Fibroblast of skin of right quadriceps (primary cell): ENCODE measurements at regions not wholly inside any gene's neighbourhood (a gene's known extent, or its start where the extent isn't known, plus 50 kb on each side); places are given as distances from the start of the nearest gene placed in this dataset.
A peak's percentile ranks its signal among the peaks of the same experiment; 100 is the strongest.

ENCODE experiments used
- DNase-seq: peaks from one replicate; pipeline ENCODE4 v3.0.0-alpha.2; 2013

DNA sequence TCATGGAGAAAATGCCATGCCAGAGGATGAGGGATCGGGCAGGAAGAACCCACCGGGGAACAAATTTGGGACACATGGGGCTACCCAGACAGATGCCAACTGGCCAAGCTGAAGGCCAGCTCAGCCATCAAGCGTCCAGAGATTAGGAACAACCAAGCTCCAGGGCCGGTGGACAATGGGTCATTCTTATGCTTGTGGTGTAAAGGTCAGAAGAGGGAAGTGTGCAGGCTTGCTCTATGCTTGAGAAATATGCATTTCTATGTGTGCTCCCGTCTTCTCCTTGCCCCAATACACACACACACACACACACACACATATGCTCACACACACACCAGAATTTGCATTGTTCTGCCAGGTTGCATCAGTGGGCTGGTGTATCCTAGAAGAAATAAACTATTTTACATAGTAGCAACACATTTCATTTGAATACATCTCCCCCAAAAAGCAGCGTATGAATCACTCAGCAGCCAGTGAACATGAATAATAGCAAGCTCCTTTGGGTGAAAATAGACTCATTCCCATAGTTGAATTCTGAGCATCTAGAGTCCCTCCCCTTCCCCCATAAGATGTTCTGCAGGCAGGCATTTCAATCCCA is 201.9 kb upstream of the PPARGC1A start:
- peak; percentile 79 for DNase-seq

DNA sequence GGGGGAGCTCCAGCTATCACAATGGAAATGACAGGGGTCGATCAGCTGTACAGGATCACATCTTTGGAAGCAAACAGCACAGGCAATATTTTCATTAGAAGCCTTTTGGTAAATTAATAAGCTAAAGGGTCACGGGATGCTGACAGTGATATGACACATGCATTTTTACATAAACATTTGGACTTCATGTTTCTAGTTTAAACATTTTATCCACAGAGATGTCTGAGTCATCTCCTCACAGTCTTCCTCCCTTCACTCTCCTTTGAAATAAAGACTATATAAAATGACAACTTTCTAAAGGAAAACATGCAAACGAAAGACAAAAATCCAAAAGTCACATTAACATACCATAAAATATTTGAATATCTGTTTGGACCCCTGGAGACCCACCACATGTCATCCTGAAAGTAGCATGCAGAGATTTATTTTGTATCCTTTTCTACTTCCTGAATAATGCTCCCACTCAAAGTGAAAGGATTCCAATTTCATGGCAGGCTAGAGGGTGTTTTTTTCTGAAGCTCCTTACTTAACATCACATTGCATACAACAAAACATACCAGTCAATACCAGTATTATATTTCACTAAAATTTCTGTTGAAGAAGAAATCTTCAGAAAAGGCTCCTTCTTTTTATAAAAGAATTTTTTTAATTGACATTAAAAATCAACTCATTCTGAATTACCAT is 200.1 kb upstream of the PPARGC1A start:
- DNase-seq: peak; percentile 84

DNA sequence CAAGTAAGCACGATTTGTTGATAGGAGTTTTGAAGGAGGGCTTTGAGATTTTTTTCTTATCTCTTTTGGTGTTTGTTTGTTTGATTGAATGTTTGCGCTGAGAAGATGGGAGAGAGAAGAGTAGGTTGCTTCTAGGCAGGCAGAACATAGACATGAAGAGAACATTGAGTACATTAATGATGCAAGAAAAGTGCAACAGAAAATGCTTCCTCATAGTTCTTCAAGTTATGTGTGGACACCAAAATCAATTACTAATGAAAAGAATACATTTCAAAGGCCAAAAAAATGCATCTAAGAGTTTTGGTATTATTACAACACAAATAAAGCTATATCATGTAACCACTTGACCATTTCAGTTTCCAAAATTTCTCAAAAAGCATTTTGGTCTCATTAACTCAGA is 191.0 kb upstream of the PPARGC1A start:
- no peak for DNase-seq

DNA sequence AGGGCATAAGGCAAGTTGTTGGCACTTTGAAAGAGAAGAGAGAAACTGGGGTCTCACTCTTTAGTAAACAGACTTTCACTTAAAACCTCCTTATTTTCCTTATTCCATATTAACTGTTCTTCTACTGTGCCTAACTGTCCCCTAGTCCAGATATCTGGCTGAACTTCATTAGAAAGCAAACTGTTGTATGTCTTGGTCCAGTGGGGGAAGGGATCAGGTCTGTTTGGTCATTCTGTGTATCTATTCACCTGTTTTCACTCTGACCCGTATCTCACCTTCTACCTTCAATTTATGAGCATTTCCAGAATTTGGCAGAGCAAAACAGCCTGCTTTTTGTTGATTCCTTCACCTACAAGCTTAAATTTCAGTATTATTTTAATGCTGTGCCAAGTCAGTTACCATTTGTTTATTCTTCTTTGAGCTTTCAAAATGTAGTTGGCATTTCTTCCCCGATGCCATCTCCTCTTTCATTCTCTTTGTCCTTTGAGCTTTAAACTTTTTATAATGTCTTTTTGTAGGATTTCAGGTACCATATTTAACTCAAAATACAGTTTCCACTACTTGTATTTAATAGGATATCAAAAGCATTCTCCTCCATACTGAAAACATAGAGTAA is 188.6 kb upstream of the PPARGC1A start:
- no peak for DNase-seq

DNA sequence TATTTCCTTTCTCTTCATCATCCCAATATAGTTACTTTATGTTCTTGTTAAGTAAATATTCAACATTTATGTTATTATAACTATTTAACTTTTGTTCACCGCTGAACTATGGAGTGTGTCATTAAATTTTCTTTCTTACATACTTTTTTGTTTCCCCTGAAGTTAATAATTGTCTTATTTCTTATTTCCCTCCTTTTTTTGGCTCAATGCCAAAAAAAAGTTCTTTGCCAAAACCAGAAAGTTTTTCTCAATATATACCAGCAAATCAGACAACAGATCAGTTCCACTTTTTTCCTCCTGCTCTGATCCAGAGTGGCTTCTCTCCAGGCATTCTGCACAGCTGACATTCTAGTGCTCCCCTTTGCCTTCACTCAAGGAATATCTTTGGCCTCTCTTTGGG is 187.0 kb upstream of the PPARGC1A start:
- DNase-seq: no peak

DNA sequence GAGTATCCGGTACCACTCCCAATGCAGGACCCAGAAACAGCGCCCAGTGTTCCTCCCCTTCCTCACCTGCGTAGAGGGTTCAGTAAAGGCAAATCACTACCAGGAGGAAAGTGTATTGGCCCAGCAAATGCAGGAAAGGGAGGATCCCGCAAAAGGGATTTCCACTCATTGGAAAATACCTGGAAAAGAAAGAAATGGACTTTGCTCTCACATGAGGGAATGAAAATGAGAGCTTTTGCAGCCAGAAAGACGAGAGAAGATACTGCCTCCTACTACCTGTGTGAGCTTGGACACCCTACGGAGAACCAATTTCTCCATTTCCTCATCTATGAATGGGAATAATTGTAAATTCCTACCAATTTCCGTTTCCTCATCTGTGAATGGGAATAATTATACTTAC is 184.1 kb upstream of the PPARGC1A start:
- DNase-seq: no peak

DNA sequence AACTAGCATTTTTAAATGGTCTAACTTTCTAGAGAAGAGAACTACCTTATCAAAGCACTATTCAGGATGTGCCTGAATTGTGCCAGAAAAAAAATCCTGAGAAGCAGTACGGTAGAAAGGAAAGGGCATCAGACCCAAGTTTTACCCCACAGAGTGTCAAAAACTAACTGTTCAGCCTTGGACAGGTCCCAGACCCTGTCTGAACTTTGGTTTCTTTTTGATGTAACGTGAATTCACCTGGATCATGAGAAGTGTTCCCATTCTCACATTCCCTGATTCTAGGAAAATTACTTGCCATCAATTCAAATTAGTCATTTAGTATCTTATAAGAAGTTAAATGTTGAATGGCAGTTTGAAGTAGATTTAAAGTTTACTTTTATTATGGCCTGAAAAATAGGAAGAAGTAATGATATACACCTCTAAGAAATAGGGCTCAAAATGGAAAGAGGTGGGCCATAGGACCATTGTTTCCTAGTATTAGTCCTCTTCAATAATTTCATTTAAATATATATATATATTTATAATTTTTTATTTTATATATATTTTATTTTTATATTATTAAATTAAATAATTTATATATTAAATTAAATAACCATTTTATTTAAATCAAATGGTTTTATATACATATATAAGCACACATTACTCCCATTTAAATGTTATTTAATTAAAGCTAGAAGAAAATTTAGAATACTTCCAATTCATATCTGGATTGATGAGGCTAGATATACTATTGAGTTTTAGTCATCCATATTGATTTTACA is 181.9 kb upstream of the PPARGC1A start:
- DNase-seq: no peak

DNA sequence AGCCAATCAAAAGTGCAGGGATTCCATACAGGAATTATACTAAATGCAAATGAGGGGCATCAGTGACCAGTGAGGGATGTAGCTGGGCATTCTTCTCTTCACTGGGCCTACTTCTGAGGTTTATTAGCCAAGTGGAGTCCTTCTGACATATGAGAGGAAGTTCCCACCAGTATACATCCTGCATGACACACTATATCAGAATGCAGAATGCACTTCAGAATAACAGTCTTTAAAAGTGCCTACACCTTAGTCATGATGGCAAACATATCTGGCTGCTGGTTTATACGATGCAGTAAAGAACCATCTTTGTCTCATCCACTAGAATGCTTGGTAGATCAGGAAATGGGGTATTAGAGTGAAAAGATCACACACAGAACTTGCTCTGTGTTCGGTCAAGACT is 180.3 kb upstream of the PPARGC1A start:
- DNase-seq: peak; percentile 84

DNA sequence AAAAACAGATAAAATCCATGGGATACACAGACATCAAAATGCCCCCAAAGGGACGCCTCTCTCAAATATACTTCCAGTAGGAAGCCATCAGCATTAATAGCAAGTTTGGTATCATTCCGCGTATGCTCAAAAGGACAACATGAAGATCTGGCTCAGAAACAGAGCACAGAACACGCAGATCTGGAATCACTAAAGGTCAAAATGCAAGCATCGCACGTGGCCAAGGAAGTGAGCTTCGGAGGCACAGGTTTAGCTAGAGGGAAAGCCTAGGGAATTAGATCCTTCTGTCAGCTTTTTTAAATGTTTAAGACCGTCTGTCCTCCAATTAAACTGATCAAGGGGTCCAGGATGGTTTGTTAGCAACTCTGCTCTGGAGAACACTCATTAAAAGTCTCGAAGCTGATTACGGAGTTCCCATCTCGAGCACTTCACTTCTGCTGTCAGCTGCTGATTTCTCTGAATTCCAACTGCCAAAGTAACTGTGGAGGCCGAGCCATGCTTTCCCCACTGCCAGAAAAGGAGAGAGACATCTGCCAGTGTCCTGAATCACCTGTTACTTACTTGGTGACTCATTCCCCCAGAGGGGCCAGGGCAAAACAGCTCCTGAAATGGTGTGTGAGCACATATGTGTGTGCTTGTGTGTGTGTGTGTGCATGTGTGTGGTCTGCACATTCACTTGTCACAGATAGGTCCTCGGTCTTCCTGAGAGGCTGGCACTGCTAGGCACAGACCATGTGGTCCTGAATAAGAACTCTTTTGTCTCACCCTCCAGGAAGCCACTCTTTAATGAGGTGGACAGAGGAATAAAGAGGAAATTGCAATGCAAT is 177.7 kb upstream of the PPARGC1A start:
- peak; percentile 75 for DNase-seq

DNA sequence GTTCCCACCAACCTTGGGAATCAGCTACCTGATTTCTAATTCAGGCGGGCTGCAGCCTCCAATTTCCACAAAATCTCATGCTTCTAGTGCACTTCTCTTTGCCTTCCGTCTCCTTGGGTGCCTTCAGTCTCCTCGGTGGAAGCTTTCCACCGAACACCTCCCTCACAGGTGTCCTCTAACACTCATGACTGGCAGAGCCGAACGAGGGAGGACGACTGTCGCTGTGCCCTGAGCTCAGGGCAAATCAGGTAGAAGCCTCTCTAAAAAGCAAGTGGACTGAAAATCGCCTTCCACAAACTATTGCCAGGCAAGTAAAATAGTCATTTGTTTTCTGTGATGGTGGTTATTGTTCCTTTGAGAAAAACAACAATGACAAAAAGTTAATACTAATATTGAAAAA is 176.1 kb upstream of the PPARGC1A start:
- DNase-seq: no peak

DNA sequence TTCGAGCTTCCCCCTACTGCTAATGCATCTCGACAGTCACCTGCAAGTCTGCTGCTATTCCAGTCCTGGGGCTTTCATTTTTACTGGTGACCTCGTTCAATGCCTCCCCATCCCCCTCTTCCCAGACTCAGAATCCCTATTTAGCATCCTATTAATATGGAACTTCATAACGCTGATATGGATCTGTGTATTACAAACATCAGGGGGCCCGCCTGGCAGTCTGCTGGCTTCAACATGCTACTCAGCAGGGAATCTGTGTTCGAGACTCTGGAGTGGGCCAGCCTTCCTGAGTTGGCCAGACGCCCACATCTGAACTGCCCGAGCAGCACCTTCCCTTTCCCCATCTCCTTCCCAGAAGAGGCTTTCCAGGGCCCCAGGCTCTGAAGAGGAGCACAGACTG is 173.9 kb upstream of the PPARGC1A start:
- no peak for DNase-seq

DNA sequence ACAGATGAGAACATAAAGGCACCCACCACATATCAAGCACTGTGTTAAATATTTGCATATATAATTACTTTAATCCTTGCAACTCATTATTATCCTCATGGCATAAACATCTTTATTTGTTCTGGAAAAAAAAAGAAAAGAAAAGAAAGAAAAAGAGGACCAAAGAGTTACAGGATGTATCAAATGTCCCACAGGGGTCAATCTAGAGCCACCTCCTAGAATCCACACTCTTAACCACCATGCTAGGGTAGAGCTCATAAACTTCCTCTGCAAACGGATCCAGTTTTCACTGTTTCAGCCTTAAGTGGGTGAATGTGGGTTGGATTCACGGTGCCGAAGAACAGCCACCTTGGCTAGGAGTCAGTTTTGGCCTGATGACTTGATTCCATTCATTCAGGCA is 171.1 kb upstream of the PPARGC1A start:
- DNase-seq: no peak

DNA sequence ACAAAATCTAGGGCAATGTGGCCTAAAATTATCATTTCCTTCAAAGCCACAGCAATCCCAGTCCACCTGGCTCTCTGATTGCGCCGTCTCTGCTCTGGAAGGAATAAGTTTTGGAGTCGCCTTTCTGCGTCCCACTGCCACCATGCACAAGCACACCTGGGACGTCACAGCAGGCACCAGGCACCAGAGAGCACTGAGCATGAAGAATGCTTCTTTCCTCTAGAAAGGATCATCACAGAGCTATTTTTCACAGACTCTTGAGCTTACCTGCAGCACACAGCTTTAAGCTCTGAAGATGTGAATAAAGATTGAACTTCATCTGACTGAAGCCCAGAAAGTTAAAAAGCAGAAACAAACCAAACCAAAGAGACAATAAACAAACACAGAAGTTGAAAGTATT is 170.0 kb upstream of the PPARGC1A start:
- DNase-seq: no peak

DNA sequence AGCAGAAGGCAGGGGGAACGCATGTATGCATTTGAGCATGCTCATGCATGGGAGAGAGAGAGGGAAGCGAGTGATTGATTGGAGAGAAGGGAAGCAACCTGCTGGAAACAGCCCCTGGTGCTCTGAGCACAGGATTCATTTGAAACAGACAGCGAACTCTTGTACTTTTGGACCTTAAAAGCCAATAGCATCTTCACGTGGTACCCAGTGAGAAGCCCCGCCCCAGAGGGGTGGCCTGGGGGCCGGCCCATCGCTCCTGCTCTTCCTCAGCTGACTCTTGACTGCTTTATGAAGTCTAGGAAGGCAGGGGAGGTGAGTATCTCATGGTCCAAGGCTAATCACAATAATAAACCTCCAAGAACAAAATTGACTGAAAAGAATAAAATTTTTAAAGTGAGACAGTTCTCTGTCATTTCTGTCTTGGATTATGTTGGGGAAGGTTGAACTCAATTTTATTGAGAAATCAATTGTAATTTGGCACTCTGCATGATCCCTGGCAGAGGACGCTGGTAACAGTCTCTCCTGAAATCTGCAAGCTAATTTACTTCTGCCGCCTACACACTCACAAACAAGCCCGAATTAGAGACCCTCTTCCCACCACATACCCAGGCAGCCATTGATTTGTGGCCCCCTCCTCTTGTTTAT is 168.2 kb upstream of the PPARGC1A start:
- DNase-seq: no peak

DNA sequence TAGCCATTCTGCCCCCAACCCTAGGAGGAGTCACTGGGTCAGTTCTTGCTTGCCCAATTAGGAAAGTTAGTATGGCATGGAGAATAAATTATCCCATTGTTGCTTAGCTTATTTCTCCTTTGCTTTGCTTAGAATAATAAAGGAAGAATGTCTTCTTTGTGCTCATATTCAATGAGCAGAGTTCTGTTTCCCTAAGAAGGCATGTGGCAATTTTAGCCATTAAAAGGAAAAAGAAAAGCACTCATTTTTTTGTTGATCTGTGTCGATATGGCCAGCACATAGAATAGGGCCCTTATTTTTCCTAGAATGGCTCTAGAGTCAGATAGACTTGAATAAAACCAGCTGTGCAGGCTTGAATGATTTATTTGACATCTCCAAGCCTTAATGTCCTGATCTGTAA is 166.4 kb upstream of the PPARGC1A start:
- no peak for DNase-seq

DNA sequence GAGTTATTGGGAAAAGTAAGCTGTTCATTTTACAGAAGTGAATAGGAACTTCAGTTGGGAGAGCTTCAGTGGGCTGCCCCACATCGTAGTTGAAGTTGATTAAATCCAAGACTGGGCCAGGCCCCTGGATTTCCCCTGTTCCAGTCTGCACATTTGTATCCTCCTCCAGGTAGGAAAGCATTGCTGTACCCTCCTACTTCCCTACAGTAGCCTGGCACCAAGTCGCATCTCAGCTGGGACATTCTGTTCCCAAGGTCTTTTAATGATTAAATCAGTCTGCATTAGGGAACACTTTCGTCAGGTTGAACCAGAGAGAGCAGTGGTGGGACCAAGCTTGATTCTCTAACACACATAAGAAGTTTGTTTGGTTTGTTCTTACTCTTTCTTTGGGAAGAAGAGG is 165.8 kb upstream of the PPARGC1A start:
- DNase-seq: no peak

DNA sequence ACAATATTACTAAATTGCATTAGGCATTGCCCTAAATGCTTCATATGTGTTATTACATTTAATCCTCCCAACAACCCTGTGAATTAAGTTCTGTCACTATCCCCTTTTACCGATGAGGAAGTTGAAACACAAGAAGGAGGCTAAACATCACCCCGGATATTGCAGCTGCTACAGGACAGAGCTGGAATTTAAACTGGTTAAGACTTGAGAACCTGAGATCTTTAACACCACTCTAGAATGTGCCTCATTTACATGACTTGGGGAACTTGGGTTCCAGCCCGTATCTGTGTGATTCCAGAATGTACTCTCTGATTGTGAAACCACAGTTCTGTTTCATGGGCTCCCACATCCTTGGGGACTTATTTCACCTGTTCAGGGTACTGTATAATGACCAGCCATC is 165.1 kb upstream of the PPARGC1A start:
- no peak for DNase-seq

DNA sequence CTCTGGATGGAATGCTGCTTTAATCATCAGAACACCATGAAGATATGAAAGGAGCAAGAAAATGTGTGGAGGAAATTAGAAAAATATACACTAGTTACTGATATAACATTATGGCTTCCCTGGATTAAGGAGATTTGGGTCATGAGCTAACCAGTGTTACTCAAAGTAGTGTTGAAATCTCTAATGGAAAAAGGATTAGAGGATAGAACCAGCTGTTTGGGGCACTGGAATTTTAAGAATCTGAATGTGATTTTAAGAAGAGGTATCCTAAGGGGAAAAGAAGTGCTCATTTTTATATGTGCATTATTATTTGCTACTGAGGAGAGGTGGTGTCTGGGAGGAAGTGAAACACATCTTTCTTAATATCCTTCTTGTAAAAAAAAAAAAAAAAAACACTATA is 164.1 kb upstream of the PPARGC1A start:
- peak; percentile 9 for DNase-seq

DNA sequence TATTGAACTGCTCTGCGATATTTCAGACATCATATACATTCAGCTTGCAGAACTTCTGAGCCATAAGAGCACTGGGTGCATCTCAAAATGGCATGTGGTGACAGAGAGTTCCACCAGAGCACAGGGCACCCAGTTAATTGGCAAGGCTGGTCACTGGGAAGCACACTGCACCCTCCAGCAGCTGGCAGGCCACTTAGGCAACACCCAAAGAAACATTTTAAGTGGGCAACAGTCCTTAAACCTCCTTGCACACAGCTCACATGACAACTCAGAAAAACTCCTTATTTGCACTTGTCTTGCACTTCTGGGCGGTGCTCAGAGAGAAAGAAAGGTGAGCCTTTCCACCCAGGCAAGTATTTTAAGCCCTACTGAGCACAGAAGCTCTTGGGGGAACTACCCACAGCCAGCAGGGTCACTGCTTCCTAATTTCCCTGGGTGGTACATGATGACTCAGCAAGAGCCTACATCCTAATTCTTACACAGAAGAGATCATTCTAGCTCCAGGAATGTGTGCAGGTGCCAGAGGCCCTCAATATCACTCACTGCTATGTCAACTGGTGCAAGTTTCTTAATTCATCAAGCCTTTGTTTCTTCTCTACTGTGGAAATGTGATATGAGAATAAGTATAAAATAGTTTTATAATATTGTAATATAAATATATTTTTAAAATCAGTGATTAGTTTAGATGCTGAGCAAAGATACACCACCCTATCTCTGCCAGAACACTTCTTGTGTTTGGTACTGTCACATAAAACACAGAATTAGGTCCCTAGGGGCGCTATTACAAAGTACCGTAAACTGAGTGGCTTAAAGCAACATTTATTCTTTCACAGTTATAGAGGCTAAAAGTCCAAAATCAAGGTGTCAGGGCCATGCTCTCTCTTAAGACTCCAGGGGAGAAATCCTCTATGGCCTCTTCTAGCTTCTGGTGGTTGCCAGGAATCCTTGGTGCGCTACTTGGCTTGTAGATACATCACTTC is 155.1 kb upstream of the PPARGC1A start:
- peak; percentile 9 for DNase-seq

DNA sequence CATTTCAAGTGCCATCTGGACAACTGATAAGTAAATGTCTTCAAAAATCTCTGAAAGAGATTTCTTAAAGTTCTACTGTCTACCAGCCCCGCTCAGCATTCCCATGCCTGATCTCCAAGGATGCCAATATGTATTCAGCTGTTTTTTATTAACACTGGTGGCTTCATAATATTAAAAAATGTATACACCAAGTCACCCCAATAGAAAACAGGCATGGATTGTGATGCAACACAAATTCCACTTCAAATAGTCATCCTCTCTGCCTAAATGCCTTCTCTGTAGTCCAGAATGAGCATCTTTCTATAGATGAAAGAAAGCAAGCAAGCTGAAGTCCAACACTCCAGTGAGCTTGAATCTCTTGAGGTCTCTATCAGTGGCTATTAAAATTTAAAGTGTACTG is 152.2 kb upstream of the PPARGC1A start:
- DNase-seq: peak; percentile 96

DNA sequence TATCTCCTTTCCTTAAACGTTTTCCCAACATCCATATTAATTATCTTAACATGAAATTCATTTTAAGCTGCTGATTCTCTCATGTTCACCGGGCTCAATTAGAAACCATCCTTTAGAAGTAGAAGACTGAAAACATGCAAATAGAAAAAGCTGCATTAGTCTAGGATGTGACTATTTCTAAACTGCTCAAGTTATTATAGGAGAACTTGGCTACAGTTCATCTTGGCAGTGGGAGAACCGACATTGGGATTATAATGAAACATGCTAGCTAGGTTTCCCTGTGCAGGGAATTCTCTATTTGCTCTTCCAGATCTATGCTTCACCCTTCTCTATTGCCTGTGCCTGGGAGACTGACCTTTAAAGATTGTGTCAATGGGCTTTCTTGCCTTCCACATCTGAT is 151.0 kb upstream of the PPARGC1A start:
- DNase-seq: no peak
